ENCODE measurements at regions not wholly inside any gene's neighbourhood (a gene's known extent, or its start where the extent isn't known, plus 50 kb on each side); places are given as distances from the start of the nearest gene placed in this dataset.

DNA sequence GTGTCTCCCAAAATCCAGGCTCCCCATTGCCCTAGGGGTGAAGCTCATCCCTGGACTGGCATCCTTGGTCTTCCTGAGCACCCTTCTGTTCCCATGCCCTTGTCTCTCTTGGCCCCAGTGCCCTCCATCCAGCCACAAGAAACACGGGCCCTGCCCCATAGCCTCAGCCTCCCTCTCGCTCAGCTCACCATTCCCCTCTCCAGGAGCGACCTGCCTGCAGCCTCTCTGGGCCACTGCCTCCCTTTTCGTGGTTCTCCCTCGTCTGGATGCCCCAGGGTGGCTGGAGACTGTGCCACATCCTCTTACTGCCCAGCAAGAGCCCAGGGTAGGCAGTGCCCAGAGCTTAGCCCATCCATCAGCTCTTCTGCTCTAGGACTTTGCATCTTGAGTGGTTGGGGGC, 532.1 kb downstream of the TBC1D22A start:
- TF ChIP-seq, protein P1, sequence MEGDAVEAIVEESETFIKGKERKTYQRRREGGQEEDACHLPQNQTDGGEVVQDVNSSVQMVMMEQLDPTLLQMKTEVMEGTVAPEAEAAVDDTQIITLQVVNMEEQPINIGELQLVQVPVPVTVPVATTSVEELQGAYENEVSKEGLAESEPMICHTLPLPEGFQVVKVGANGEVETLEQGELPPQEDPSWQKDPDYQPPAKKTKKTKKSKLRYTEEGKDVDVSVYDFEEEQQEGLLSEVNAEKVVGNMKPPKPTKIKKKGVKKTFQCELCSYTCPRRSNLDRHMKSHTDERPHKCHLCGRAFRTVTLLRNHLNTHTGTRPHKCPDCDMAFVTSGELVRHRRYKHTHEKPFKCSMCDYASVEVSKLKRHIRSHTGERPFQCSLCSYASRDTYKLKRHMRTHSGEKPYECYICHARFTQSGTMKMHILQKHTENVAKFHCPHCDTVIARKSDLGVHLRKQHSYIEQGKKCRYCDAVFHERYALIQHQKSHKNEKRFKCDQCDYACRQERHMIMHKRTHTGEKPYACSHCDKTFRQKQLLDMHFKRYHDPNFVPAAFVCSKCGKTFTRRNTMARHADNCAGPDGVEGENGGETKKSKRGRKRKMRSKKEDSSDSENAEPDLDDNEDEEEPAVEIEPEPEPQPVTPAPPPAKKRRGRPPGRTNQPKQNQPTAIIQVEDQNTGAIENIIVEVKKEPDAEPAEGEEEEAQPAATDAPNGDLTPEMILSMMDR (IDR thresholded peaks at IDR 0.05 in 2 of 3, conservative IDR thresholded peaks at IDR 0.05 in 1 of 3; ENCODE audit: borderline replicate concordance in 1 of 3, insufficient read depth in 1 of 3, low read depth in 2 of 3, low read length in 2 of 3) = no peak
- TF ChIP-seq POLR2A (IDR thresholded peaks at IDR 0.05; ENCODE audit: borderline replicate concordance, extremely low read depth, insufficient read depth, insufficient read length) (no peak), EZH2 (IDR thresholded peaks at IDR 0.05) (no peak), ZNF274 (IDR thresholded peaks at IDR 0.05; ENCODE audit: low read depth, low read length) (no peak), SRF (IDR thresholded peaks at IDR 0.05; ENCODE audit: low read depth) (no peak), SP1 (IDR thresholded peaks at IDR 0.05; ENCODE audit: low read depth) (no peak), JUND (IDR thresholded peaks at IDR 0.05) (no peak), POLR2AphosphoS5 (IDR thresholded peaks at IDR 0.05; ENCODE audit: low read depth, low read length) (no peak), YY1 (IDR thresholded peaks at IDR 0.05; ENCODE audit: extremely low read depth, insufficient replicate concordance, low read depth, low read length) (no peak)
- TF ChIP-seq, protein P2, sequence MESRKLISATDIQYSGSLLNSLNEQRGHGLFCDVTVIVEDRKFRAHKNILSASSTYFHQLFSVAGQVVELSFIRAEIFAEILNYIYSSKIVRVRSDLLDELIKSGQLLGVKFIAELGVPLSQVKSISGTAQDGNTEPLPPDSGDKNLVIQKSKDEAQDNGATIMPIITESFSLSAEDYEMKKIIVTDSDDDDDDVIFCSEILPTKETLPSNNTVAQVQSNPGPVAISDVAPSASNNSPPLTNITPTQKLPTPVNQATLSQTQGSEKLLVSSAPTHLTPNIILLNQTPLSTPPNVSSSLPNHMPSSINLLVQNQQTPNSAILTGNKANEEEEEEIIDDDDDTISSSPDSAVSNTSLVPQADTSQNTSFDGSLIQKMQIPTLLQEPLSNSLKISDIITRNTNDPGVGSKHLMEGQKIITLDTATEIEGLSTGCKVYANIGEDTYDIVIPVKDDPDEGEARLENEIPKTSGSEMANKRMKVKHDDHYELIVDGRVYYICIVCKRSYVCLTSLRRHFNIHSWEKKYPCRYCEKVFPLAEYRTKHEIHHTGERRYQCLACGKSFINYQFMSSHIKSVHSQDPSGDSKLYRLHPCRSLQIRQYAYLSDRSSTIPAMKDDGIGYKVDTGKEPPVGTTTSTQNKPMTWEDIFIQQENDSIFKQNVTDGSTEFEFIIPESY (IDR thresholded peaks at IDR 0.05; ENCODE audit: extremely low read depth, insufficient replicate concordance, low read length) = no peak
- TF ChIP-seq, protein P3, sequence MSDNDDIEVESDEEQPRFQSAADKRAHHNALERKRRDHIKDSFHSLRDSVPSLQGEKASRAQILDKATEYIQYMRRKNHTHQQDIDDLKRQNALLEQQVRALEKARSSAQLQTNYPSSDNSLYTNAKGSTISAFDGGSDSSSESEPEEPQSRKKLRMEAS (IDR thresholded peaks at IDR 0.05) = no peak
- TF ChIP-seq, protein P4, sequence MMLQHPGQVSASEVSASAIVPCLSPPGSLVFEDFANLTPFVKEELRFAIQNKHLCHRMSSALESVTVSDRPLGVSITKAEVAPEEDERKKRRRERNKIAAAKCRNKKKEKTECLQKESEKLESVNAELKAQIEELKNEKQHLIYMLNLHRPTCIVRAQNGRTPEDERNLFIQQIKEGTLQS (IDR thresholded peaks at IDR 0.05) = no peak
